K562 (cell line): ENCODE measurements at regions not wholly inside any gene's neighbourhood (a gene's known extent, or its start where the extent isn't known, plus 50 kb on each side); places are given as distances from the start of the nearest gene placed in this dataset.

ENCODE experiments used
- ATAC-seq: fragments of 200-7000 bp; cut with Tn5 transposase; 3 replicates; pipeline ENCODE4 v1.9.1; 2020; ENCODE audit warnings: moderate library complexity
- BruUV-seq: library from RNA; stranded (reverse); fragments of 400-500 nt; replicated peaks from 2 replicates; lab custom pipeline; 2021; lab: Mats Ljungman, UMichigan
- CTCF ChIA-PET: fragments of 300-600 bp; formaldehyde crosslinking; extraction: SDS; loops from one replicate; lab custom pipeline; 2021; ENCODE audit warnings: low intra/inter-chr PET ratio; lab: Yijun Ruan, JAX
- POLR2A ChIA-PET: fragments of 300-600, 350-650 bp; sonication (Branson Sonifier 250); formaldehyde crosslinking; extraction: SDS; loops from one replicate; lab custom pipeline; 2021; ENCODE audit warnings: antibody characterized with exemption, inconsistent platforms; lab: Yijun Ruan, JAX
- DNase-seq, 4 experiments: peaks; one replicate each; pipeline versions ENCODE4 v3.0.0 to v3.0.0-alpha.2; 2011 to 2018; ENCODE audit warnings: low spot score in 3 of 4, mixed read lengths in 3 of 4; ENCODE audit errors: extremely low read depth in 1 of 4
- FAIRE-seq: peaks from 2 replicates; lab custom pipeline; 2011; peaks lifted over from hg19 to GRCh38; lab: Jason Lieb, UNC
- H2AFZ ChIP-seq: 2 replicates; pipeline ENCODE4 v1.6.0; 2011; ENCODE audit warnings: low read depth, low read length, control low read depth, inconsistent platforms
- H3K27ac ChIP-seq: fragments of 200-600 bp; 3 replicates; pipeline ENCODE4 v1.8.0; 2011; ENCODE audit warnings: low read depth, mild to moderate bottlenecking, control low read depth, inconsistent platforms, low read length, moderate library complexity, mixed read lengths; ENCODE audit errors: extremely low read depth
- H3K27me3 ChIP-seq, 2 experiments: fragments of 300-600 bp in 1 of 2; 2 replicates in 1 of 2; 3 replicates in 1 of 2; pipeline versions ENCODE4 v1.6.0 to v1.8.0; 2011; ENCODE audit warnings: inconsistent platforms in 2 of 2, low read length in 2 of 2, mild to moderate bottlenecking in 1 of 2, mixed read lengths in 1 of 2, moderate library complexity in 1 of 2; ENCODE audit not compliant: control insufficient read depth in 2 of 2, insufficient read depth in 2 of 2
- H3K36me3 ChIP-seq: fragments of 300-600 bp; 3 replicates; pipeline ENCODE4 v1.8.0; 2011; ENCODE audit warnings: mild to moderate bottlenecking, low read length, inconsistent platforms; ENCODE audit not compliant: control insufficient read depth, insufficient read depth
- H3K4me1 ChIP-seq, 2 experiments: fragments of 200-600 bp in 1 of 2; replicated peaks in 1 of 2; 2 replicates in 1 of 2; 3 replicates in 1 of 2; pipeline versions ENCODE4 v1.5.1 to v1.8.0; 2011; ENCODE audit warnings: inconsistent platforms in 2 of 2, low read length in 2 of 2, mild to moderate bottlenecking in 1 of 2, mixed read lengths in 1 of 2, moderate library complexity in 1 of 2; ENCODE audit not compliant: control insufficient read depth in 2 of 2, insufficient read depth in 2 of 2
- H3K4me2 ChIP-seq: 2 replicates; pipeline ENCODE4 v1.6.1; 2011; ENCODE audit warnings: low read length, control low read depth, inconsistent platforms, mixed read lengths; ENCODE audit not compliant: insufficient read depth
- H3K4me3 ChIP-seq: fragments of 200-600 bp; sonication (generic), shearing (Covaris generic); 2 replicates; pipeline ENCODE4 v1.5.1; 2016; ENCODE audit warnings: control low read depth, inconsistent platforms
- H3K79me2 ChIP-seq: fragments of 200-600 bp; 3 replicates; pipeline ENCODE4 v1.8.0; 2011; ENCODE audit warnings: low read length, inconsistent platforms; ENCODE audit not compliant: control insufficient read depth, insufficient read depth
- H3K9ac ChIP-seq, 2 experiments: 2 replicates each; pipeline versions ENCODE4 v1.6.0 to v1.6.1; 2011; ENCODE audit warnings: low read depth in 2 of 2, low read length in 2 of 2, control low read depth in 1 of 2, inconsistent platforms in 1 of 2, mild to moderate bottlenecking in 1 of 2, mixed read lengths in 1 of 2; ENCODE audit not compliant: insufficient read depth in 1 of 2
- H3K9me1 ChIP-seq: one replicate; pipeline ENCODE4 v1.6.0; 2011; ENCODE audit warnings: inconsistent platforms, mild to moderate bottlenecking, low read length, moderate library complexity; ENCODE audit not compliant: control insufficient read depth, insufficient read depth
- H3K9me3 ChIP-seq: replicated peaks from 2 replicates; pipeline ENCODE4 v1.5.1; 2011; ENCODE audit warnings: low read depth, low read length, inconsistent platforms; ENCODE audit not compliant: control insufficient read depth, insufficient read depth
- H4K20me1 ChIP-seq: replicated peaks from 2 replicates; pipeline ENCODE4 v1.6.1; 2011; ENCODE audit warnings: low read length, inconsistent platforms, mixed read lengths; ENCODE audit not compliant: control insufficient read depth, insufficient read depth
- ATF6 ChIP-seq: sonication (generic); formaldehyde crosslinking; IDR thresholded peaks from 2 replicates; pipeline ENCODE4 v1.4.0; 2020; ENCODE audit warnings: mild to moderate bottlenecking, missing genetic modification reagents
- CBX1 ChIP-seq: sonication (generic); IDR thresholded peaks from 2 replicates; pipeline ENCODE4 v1.6.1; 2016; ENCODE audit warnings: antibody characterized with exemption, low read depth, mild to moderate bottlenecking
- FIP1L1 ChIP-seq: fragments of 200-400 bp; formaldehyde crosslinking; IDR thresholded peaks from 2 replicates; pipeline ENCODE4 v1.6.1; 2018; ENCODE audit warnings: mild to moderate bottlenecking, low read depth, low read length; ENCODE audit not compliant: poor library complexity, severe bottlenecking
- FOXP4 ChIP-seq: sonication (generic); formaldehyde crosslinking; IDR thresholded peaks from 2 replicates; pipeline ENCODE4 v1.8.0; 2022; ENCODE audit warnings: mild to moderate bottlenecking, missing genetic modification reagents, borderline replicate concordance
- HMGXB4 ChIP-seq: sonication (generic); formaldehyde crosslinking; IDR thresholded peaks from 2 replicates; pipeline ENCODE4 v1.8.1; 2023; ENCODE audit warnings: mild to moderate bottlenecking, missing genetic modification reagents
- RBM15 ChIP-seq: fragments of 200-400 bp; formaldehyde crosslinking; IDR thresholded peaks from 2 replicates; pipeline ENCODE4 v1.6.1; 2018; ENCODE audit warnings: mild to moderate bottlenecking, low read length, moderate library complexity; ENCODE audit not compliant: insufficient read depth
- SMARCE1 ChIP-seq: fragments of 450-650 bp; IDR thresholded peaks from 2 replicates; pipeline ENCODE4 v1.7.1; 2016; ENCODE audit warnings: mild to moderate bottlenecking
- TAF1 ChIP-seq: IDR thresholded peaks from 2 replicates; pipeline ENCODE4 v1.6.1; 2011; ENCODE audit warnings: mild to moderate bottlenecking, low read length, moderate library complexity; ENCODE audit not compliant: insufficient read depth, control insufficient read depth, severe bottlenecking; ENCODE audit errors: extremely low read depth
- TCF7 ChIP-seq: sonication (generic); IDR thresholded peaks from 2 replicates; pipeline ENCODE4 v1.6.1; 2016; ENCODE audit warnings: antibody characterized with exemption, borderline replicate concordance
- ZNF561 ChIP-seq: fragments of 450-650 bp; formaldehyde crosslinking; conservative IDR thresholded peaks from 2 replicates; pipeline ENCODE4 v1.4.0; 2020; ENCODE audit warnings: mild to moderate bottlenecking, moderate library complexity
- WGBS: fragments of 100-300 bp; shearing (Covaris generic); methylation state at CpG from one replicate; pipeline ENCODE4 v1.1.6; 2016; ENCODE audit warnings: low coverage, mixed read lengths; ENCODE audit not compliant: insufficient coverage; ENCODE audit errors: missing lambda C conversion rate; 5-methylcytosine and 5-hydroxymethylcytosine counted together
- in situ Hi-C: fragments of 300-500 bp; cut with MboI; formaldehyde crosslinking; loops from 4 replicates; pipeline ENCODE4 v1.15.0; 2018; ENCODE audit warnings: inconsistent platforms, mixed read lengths
- intact Hi-C: fragments of 100-400 bp; cut with micrococcal nuclease; formaldehyde crosslinking; loops from 2 replicates; pipeline ENCODE4 v1.14.2; 2022

- TF ChIP-seq ATF6 (CRISPR knock-in tag) (no peak), SMARCE1 (no peak), FIP1L1 (no peak), ZNF561 (CRISPR knock-in tag) (no peak), TCF7 (no peak), HMGXB4 (CRISPR knock-in tag) (no peak), CBX1 (no peak)
- TF ChIP-seq, all 486 proteins: peak for 0
Measured at GRCh38 chr1:222229672-222230312, 318.1 kb downstream of the HHIPL2 start (continued).

- H2AFZ ChIP-seq: no peak overlapping the region
- WGBS: 0% methylated on average over 4 of the region's 4 CpGs
- TF ChIP-seq TAF1: no peak
- no peak for TF ChIP-seq RBM15
- no peak for TF ChIP-seq FOXP4
Measured at GRCh38 chr1:222225316-222225691, 322.6 kb downstream of the HHIPL2 start.

More at GRCh38 chr1:222225316-222225691, 322.6 kb downstream of the HHIPL2 start:
- no peak for DNase-seq
- Histone ChIP-seq H3K27me3 (no peaks in the 10 kb centered on the region), H3K9me1 (no peaks in the 10 kb centered on the region), H3K4me3 (no peak overlapping the region), H3K9me3 (no peaks in the 10 kb centered on the region), H3K36me3 (no peaks in the 10 kb centered on the region), H3K4me2 (no peak overlapping the region), H3K27ac (no peak overlapping the region), H3K79me2 (no peaks in the 10 kb centered on the region), H4K20me1 (no peaks in the 10 kb centered on the region), H3K4me1 (no peaks in the 10 kb centered on the region), H3K9ac (no peak overlapping the region)
- intact Hi-C loops (no loop called here), in situ Hi-C loops (no loop called here)
- no peak for FAIRE-seq
- no peak for ATAC-seq
- BruUV-seq: no TSS peak
- CTCF ChIA-PET: no interaction called here
- POLR2A ChIA-PET: no interaction called here
